RWPE2 (cell line): ENCODE measurements at regions not wholly inside any gene's neighbourhood (a gene's known extent, or its start where the extent isn't known, plus 50 kb on each side); places are given as distances from the start of the nearest gene placed in this dataset.

Source experiments
- ATAC-seq: fragments of 200-7000 bp; cut with Tn5 transposase; 3 replicates; pipeline ENCODE4 v1.9.1; 2021; ENCODE audit warnings: low read depth
- DNase-seq: peaks from one replicate; pipeline ENCODE4 v3.0.0-alpha.2; 2020; ENCODE audit warnings: low spot score
- H3K27ac ChIP-seq: fragments of 450-650 bp; 2 replicates; pipeline ENCODE4 v1.5.1; 2017; ENCODE audit warnings: mild to moderate bottlenecking; ENCODE audit not compliant: poor library complexity, severe bottlenecking
- H3K27me3 ChIP-seq: fragments of 250-450 bp; sonication (Bioruptor Pico); 2 replicates; pipeline ENCODE4 v1.5.1; 2021; ENCODE audit warnings: mild to moderate bottlenecking, moderate library complexity; ENCODE audit not compliant: insufficient read depth, poor library complexity, severe bottlenecking
- H3K36me3 ChIP-seq: fragments of 250-450 bp; sonication (Bioruptor Pico); 2 replicates; pipeline ENCODE4 v1.5.1; 2020; ENCODE audit warnings: low read depth, mild to moderate bottlenecking, moderate library complexity
- H3K4me1 ChIP-seq: fragments of 250-450 bp; sonication (Bioruptor Pico); 2 replicates; pipeline ENCODE4 v1.5.1; 2021; ENCODE audit warnings: mild to moderate bottlenecking, moderate library complexity; ENCODE audit not compliant: insufficient read depth, poor library complexity, severe bottlenecking
- H3K4me3 ChIP-seq: fragments of 250-450 bp; sonication (Bioruptor Pico); 2 replicates; pipeline ENCODE4 v1.5.1; 2021; ENCODE audit warnings: mild to moderate bottlenecking, moderate library complexity; ENCODE audit not compliant: severe bottlenecking
- H3K9me3 ChIP-seq: fragments of 250-450 bp; sonication (Bioruptor Pico); 2 replicates; pipeline ENCODE4 v1.5.1; 2021; ENCODE audit warnings: mild to moderate bottlenecking, moderate library complexity; ENCODE audit not compliant: severe bottlenecking
- CTCF ChIP-seq: fragments of 450-650 bp; IDR thresholded peaks from one replicate; pipeline ENCODE4 v1.5.1; 2017; ENCODE audit warnings: mild to moderate bottlenecking, moderate library complexity; ENCODE audit not compliant: poor library complexity, severe bottlenecking

DNA sequence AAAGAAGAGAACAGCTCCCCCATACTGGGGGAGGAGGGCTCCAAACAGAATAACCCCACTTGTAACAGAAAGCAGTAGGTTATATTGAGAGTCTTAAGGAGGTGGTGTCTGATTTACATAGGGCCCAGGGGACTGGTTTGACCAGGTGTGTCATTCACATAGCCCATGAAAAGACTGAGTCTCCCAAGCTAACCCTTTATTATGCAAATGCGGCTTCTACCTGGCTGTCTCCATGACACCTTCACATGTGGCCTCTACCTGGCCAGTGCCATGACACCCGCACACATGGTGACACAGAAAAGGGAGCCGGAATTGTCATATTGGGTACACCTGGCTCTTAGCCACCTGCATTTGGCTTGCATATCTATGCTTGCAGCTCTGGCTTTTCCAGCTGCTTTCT is 1057.2 kb upstream of the PIK3C3 start:
- H3K4me1 ChIP-seq, result peaks cover 4% of the 10 kb centered on the region
- H3K36me3 ChIP-seq, result no peaks in the 10 kb centered on the region
- no peak for TF ChIP-seq CTCF
- no peak for ATAC-seq
- no peak overlapping the region for H3K27ac ChIP-seq
- H3K9me3 ChIP-seq, result no peaks in the 10 kb centered on the region
- no peak for DNase-seq
- no peak overlapping the region for H3K4me3 ChIP-seq
- no peaks in the 10 kb centered on the region for H3K27me3 ChIP-seq

GRCh38 chr18:40883271-40883670 is 1071.8 kb upstream of the PIK3C3 start:
- DNase-seq (no peak), ATAC-seq (no peak)
- Histone ChIP-seq H3K36me3 (no peaks in the 10 kb centered on the region), H3K27ac (no peak overlapping the region), H3K4me1 (no peaks in the 10 kb centered on the region), H3K4me3 (no peak overlapping the region), H3K27me3 (no peaks in the 10 kb centered on the region), H3K9me3 (no peaks in the 10 kb centered on the region)
- no peak for TF ChIP-seq CTCF

DNA sequence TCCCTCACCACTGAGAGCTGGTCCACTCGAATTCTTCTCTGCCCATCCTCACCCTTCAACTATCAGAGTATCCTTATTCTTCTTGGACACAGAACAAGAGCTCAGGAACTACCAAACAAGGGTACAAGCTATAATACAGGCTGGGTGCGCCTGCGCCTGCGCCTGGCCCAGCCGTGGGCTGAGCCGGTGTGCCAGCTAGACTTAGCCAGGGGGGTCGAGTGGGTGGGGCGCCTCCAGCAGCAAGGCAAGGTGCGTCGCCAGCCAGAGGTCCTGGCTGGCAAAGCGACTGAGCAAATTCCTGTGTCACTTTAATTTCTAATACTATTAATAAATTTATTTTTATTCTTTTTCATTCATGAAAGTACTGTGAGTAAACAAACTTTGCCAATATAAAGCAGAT is 1072.6 kb upstream of the PIK3C3 start:
- DNase-seq, result no peak
- H3K4me3 ChIP-seq, result no peak overlapping the region
- no peak for ATAC-seq
- H3K27me3 ChIP-seq, result no peaks in the 10 kb centered on the region
- no peak for TF ChIP-seq CTCF
- H3K27ac ChIP-seq, result no peak overlapping the region
- H3K4me1 ChIP-seq, result peaks cover 6% of the 10 kb centered on the region
- no peaks in the 10 kb centered on the region for H3K9me3 ChIP-seq
- H3K36me3 ChIP-seq, result no peaks in the 10 kb centered on the region

DNA sequence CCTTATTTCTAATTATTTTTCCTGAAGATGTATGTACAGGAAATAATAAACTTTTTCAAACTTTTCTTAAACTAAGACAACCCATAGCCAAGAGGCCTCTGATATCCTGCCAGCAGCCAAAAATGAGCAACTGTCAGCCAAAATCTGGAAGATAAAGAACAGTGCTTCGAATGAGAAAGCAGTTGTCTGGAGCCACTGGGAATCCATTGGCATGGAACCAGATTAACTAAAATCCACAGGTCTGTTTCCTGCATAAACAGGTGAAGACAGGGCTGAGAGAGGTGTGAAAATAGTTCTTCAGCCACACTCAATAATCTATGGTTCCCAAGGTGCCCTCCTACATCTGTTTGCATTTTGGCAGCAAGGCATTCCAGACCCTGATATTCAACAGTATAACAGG is 1076.7 kb upstream of the PIK3C3 start:
- Histone ChIP-seq H3K9me3 (no peaks in the 10 kb centered on the region), H3K4me1 (peaks cover 47% of the 10 kb centered on the region), H3K36me3 (no peaks in the 10 kb centered on the region), H3K27ac (peak overlapping the region; percentile 94), H3K4me3 (no peak overlapping the region), H3K27me3 (no peaks in the 10 kb centered on the region)
- ATAC-seq (no peak), DNase-seq (no peak)
- no peak for TF ChIP-seq CTCF

DNA sequence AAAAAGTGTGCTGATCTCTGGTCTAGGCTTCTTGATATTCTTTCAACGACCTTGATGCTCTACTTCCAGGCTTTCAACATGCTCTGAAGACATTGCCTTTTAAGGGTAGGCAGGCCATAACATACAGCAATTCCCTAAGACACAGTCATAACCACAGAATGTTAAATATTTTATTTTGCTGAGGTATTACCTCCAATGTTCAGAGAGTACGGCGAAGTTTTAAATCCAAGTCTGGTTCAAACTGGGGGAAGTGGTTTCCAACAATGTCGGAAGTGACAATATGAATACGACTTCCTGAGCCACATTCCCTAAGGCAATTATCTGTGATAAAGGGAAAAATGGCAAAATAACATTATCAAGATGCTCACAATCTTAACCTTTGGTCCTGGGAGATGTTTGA is 1077.9 kb upstream of the PIK3C3 start:
- no peak for TF ChIP-seq CTCF
- Histone ChIP-seq H3K27me3 (no peaks in the 10 kb centered on the region), H3K36me3 (no peaks in the 10 kb centered on the region), H3K9me3 (no peaks in the 10 kb centered on the region), H3K4me3 (no peak overlapping the region), H3K27ac (peak overlapping the region; percentile 94), H3K4me1 (peaks cover 50% of the 10 kb centered on the region)
- no peak for DNase-seq
- peak; percentile 95 for ATAC-seq
